ENCODE measurements at regions not wholly inside any gene's neighbourhood (a gene's known extent, or its start where the extent isn't known, plus 50 kb on each side); places are given as distances from the start of the nearest gene placed in this dataset.
"Not testable (repeated sequence)": the region's sequence is repeated elsewhere in the genome, so short reads cannot be mapped to it uniquely, and the experiment has no call there.

DNA sequence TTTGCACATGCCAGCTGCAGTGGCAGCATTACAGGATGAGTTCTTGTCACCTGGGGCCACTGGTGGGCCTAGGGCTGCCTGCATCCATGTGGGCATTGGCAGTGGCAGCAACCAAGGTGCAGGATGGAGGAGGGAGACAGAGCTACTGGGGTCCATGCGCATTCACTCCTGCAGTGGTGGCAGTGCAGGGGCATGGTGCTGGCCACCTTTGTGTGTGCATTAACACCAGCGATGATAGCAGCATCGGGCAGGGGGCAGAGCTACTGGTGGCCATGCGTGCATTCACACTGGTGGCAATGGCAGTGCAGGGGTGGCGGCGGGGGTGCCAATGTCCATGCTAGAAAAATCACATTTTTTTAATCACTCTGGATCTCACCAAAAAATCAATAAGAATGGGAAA, 730.0 kb downstream of the KHDRBS2 start:
- ATAC-seq (no peak), DNase-seq (ENCODE audit: low spot score) (no peak)
- H3K9me3 Mint-ChIP-seq = peaks cover 90% of the 10 kb centered on the region
- CTCF ChIA-PET = no interaction called here
- no peak overlapping the region for H3K27ac Mint-ChIP-seq
- H3K4me3 Mint-ChIP-seq = no peak overlapping the region
- H3K36me3 Mint-ChIP-seq = peaks cover 59% of the 10 kb centered on the region
- peaks cover 20% of the 10 kb centered on the region for H3K27me3 Mint-ChIP-seq (ENCODE audit: low read depth)
- H3K4me1 Mint-ChIP-seq = no peaks in the 10 kb centered on the region
- TF ChIP-seq, protein P1, sequence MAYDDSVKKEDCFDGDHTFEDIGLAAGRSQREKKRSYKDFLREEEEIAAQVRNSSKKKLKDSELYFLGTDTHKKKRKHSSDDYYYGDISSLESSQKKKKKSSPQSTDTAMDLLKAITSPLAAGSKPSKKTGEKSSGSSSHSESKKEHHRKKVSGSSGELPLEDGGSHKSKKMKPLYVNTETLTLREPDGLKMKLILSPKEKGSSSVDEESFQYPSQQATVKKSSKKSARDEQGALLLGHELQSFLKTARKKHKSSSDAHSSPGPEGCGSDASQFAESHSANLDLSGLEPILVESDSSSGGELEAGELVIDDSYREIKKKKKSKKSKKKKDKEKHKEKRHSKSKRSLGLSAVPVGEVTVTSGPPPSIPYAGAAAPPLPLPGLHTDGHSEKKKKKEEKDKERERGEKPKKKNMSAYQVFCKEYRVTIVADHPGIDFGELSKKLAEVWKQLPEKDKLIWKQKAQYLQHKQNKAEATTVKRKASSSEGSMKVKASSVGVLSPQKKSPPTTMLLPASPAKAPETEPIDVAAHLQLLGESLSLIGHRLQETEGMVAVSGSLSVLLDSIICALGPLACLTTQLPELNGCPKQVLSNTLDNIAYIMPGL (CRISPR knock-in tag; IDR thresholded peaks at IDR 0.05) = no peak
- TF ChIP-seq, protein P2, sequence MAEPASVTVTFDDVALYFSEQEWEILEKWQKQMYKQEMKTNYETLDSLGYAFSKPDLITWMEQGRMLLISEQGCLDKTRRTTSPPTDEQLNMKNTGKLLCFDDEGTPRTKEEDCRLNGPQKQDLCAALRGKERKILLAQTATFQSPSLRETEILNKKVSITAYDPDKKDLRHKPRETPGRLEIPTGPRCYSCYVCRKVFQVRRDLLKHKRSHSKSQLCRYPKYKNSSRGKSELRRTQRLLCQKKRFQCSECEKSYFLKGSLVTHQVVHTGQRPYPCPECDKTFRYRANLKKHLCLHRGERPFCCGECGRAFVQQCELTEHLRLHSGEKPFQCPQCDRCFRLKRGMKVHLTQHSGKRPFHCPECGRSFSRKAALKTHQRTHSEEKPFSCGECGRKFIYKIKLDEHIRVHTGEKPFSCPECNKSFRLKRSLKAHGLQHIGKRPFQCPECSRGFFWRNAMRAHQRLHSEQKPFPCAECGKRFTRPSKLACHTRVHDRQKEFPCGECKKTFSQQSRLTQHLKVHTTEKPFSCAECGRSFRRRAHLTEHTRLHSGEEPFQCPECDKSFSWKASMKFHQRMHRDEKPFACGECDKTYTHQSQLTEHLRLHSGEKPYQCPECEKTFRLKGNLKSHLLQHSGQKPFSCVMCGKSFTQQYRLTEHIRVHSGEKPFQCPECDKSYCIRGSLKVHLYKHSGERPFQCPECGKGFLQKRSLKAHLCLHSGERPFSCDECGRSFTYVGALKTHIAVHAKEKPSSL (CRISPR knock-in tag; conservative IDR thresholded peaks at IDR 0.05) = no peak
- no peak for TF ChIP-seq ZNF671 (CRISPR knock-in tag; IDR thresholded peaks at IDR 0.05)
- TF ChIP-seq NFYB (CRISPR knock-in tag; conservative IDR thresholded peaks at IDR 0.05; ENCODE audit: low read depth) = no peak
- TF ChIP-seq NR2C2 (CRISPR knock-in tag; IDR thresholded peaks at IDR 0.05) = no peak
- TF ChIP-seq ELF4 (CRISPR knock-in tag; IDR thresholded peaks at IDR 0.05; ENCODE audit: low read depth) = no peak
- TF ChIP-seq ATF1 (CRISPR knock-in tag; IDR thresholded peaks at IDR 0.05) = no peak
- TF ChIP-seq OVOL2 (CRISPR knock-in tag; IDR thresholded peaks at IDR 0.05; ENCODE audit: borderline replicate concordance) = no peak
- no peak for TF ChIP-seq HMGA2 (CRISPR knock-in tag; IDR thresholded peaks at IDR 0.05)
- TF ChIP-seq, protein P3, sequence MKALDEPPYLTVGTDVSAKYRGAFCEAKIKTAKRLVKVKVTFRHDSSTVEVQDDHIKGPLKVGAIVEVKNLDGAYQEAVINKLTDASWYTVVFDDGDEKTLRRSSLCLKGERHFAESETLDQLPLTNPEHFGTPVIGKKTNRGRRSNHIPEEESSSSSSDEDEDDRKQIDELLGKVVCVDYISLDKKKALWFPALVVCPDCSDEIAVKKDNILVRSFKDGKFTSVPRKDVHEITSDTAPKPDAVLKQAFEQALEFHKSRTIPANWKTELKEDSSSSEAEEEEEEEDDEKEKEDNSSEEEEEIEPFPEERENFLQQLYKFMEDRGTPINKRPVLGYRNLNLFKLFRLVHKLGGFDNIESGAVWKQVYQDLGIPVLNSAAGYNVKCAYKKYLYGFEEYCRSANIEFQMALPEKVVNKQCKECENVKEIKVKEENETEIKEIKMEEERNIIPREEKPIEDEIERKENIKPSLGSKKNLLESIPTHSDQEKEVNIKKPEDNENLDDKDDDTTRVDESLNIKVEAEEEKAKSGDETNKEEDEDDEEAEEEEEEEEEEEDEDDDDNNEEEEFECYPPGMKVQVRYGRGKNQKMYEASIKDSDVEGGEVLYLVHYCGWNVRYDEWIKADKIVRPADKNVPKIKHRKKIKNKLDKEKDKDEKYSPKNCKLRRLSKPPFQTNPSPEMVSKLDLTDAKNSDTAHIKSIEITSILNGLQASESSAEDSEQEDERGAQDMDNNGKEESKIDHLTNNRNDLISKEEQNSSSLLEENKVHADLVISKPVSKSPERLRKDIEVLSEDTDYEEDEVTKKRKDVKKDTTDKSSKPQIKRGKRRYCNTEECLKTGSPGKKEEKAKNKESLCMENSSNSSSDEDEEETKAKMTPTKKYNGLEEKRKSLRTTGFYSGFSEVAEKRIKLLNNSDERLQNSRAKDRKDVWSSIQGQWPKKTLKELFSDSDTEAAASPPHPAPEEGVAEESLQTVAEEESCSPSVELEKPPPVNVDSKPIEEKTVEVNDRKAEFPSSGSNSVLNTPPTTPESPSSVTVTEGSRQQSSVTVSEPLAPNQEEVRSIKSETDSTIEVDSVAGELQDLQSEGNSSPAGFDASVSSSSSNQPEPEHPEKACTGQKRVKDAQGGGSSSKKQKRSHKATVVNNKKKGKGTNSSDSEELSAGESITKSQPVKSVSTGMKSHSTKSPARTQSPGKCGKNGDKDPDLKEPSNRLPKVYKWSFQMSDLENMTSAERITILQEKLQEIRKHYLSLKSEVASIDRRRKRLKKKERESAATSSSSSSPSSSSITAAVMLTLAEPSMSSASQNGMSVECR (CRISPR knock-in tag; IDR thresholded peaks at IDR 0.05; ENCODE audit: borderline replicate concordance) = no peak
- TF ChIP-seq ZNF232 (CRISPR knock-in tag; IDR thresholded peaks at IDR 0.05) = no peak
- no peak for TF ChIP-seq PRRX2 (CRISPR knock-in tag; IDR thresholded peaks at IDR 0.05)
- no peak for TF ChIP-seq ZNF423 (CRISPR knock-in tag; IDR thresholded peaks at IDR 0.05)
- TF ChIP-seq, protein P4, sequence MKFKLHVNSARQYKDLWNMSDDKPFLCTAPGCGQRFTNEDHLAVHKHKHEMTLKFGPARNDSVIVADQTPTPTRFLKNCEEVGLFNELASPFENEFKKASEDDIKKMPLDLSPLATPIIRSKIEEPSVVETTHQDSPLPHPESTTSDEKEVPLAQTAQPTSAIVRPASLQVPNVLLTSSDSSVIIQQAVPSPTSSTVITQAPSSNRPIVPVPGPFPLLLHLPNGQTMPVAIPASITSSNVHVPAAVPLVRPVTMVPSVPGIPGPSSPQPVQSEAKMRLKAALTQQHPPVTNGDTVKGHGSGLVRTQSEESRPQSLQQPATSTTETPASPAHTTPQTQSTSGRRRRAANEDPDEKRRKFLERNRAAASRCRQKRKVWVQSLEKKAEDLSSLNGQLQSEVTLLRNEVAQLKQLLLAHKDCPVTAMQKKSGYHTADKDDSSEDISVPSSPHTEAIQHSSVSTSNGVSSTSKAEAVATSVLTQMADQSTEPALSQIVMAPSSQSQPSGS (CRISPR knock-in tag; IDR thresholded peaks at IDR 0.05; ENCODE audit: borderline replicate concordance, low read depth) = no peak
- TF ChIP-seq SMAD4 (CRISPR knock-in tag; IDR thresholded peaks at IDR 0.05) = no peak
- TF ChIP-seq ETV6 (CRISPR knock-in tag; IDR thresholded peaks at IDR 0.05) = no peak
- POLR2A ChIA-PET = no interaction called here

DNA sequence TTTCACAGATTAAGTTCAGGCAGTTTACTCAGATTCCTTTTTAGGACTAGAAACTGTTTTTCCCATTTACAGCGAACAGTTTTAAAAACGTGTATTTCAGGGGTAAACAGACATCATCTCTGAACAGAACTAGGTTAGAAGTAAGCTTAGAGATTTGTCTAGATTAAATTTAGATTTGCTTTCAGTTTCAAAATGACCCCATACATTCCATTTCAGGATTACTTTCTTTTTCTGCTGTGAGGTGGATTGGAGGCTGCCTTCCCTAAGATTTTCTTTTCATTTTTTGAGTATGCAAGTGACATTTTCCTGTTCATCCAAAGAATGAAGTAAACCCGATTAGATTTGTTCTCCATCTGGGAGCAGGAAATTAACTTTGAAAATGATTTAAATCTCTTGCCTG, 747.2 kb downstream of the KHDRBS2 start:
- POLR2A ChIA-PET = no interaction called here
- Mint-ChIP-seq H3K4me3 (no peak overlapping the region), H3K36me3 (peaks cover 47% of the 10 kb centered on the region), H3K27ac (no peak overlapping the region), H3K27me3 (ENCODE audit: low read depth) (no peaks in the 10 kb centered on the region), H3K9me3 (peaks cover 79% of the 10 kb centered on the region), H3K4me1 (no peaks in the 10 kb centered on the region)
- no peak for TF ChIP-seq ZNF121 (CRISPR knock-in tag; IDR thresholded peaks at IDR 0.05)
- TF ChIP-seq, protein P5, sequence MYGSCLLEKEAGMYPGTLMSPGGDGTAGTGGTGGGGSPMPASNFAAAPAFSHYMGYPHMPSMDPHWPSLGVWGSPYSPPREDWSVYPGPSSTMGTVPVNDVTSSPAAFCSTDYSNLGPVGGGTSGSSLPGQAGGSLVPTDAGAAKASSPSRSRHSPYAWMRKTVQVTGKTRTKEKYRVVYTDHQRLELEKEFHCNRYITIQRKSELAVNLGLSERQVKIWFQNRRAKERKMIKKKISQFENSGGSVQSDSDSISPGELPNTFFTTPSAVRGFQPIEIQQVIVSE (CRISPR knock-in tag; IDR thresholded peaks at IDR 0.05; ENCODE audit: borderline replicate concordance) = no peak
- TF ChIP-seq CREM (CRISPR knock-in tag; IDR thresholded peaks at IDR 0.05) = no peak
- no peak for ATAC-seq
- DNase-seq (ENCODE audit: low spot score) = no peak
- CTCF ChIA-PET = no interaction called here

DNA sequence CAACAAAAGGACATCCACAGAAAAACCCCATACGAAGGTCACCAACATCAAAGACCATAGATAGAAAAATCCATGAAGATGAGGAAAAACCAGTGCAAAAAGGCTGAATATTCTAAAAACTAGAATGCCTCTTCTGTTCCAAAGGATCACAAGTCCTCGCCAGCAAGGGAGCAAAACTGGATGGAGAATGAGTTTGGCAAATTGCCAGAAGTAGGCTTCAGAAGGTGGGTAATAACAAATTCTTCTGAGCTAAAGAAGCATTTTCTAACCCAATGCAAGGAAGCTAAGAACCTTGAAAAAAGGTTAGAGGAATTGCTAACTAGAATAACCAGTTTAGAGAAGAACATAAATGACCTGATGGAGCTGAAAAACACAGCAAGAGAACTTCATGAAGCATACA, 753.3 kb downstream of the KHDRBS2 start:
- ATAC-seq; H3K4me1 Mint-ChIP-seq; DNase-seq (ENCODE audit: low spot score); CTCF ChIA-PET; H3K27ac Mint-ChIP-seq; POLR2A ChIA-PET; H3K27me3 Mint-ChIP-seq (ENCODE audit: low read depth); H3K4me3 Mint-ChIP-seq: not testable (repeated sequence)
- Mint-ChIP-seq H3K9me3 (peaks cover 77% of the 10 kb centered on the region), H3K36me3 (peaks cover 64% of the 10 kb centered on the region)
